GM19025 (cell line): ENCODE measurements at regions not wholly inside any gene's neighbourhood (a gene's known extent, or its start where the extent isn't known, plus 50 kb on each side); places are given as distances from the start of the nearest gene placed in this dataset.
"Not testable (repeated sequence)": the region's sequence is repeated elsewhere in the genome, so short reads cannot be mapped to it uniquely, and the experiment has no call there.

Experiments used
- ATAC-seq: cut with Tn5 transposase; IDR thresholded peaks from one replicate; pipeline ENCODE4 v1.9.1; 2021; ENCODE audit warnings: mild to moderate bottlenecking, low read depth, moderate library complexity; ENCODE audit not compliant: unreplicated experiment

- no peak for ATAC-seq
Measured at GRCh38 chr13:47892374-47892773, 108.7 kb downstream of the SUCLA2 start.

- no peak for ATAC-seq
Measured at GRCh38 chr13:47890146-47890814, 110.8 kb downstream of the SUCLA2 start.

GRCh38 chr13:47886314-47886713, 114.8 kb downstream of the SUCLA2 start:
- no peak for ATAC-seq

GRCh38 chr13:47875201-47875600, 125.9 kb downstream of the SUCLA2 start:
- no peak for ATAC-seq

DNA sequence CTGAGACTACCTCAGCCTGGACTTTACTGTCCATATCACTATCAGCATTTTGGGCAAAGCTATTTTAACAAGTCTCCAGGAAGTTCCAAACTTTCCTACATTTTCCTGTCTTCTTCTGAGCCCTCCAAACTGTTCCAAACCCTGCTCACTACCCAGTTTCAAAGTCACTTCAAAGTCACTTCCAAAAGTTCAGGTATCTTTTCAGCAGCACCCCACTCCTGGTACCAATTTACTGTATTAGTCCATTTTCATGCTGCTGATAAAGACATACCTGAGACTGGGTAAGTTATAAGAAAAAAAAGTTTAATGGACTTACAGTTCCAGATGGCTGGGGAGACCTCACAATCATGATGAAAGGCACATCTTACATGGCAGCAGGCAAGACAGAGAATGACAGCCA, 127.1 kb downstream of the SUCLA2 start:
- not testable (repeated sequence) for ATAC-seq

DNA sequence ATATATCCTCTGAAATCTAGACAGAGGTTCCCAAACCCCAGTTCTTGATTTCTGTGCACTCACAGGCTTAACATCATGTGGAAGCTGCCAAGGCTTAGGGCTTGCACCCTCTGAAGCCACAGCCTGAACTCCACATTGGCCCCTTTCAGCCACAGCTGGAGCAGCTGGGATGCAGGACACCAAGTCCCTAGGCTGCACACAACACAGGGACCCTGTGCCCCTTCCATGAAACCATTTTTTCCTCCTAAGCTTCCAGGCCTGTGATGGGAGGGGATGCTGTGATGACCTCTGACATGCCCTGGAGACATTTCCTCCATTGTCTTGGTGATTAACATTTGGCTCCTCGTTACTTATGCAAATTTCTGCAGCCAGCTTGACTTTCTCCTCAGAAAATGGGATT, 127.8 kb downstream of the SUCLA2 start:
- not testable (repeated sequence) for ATAC-seq

DNA sequence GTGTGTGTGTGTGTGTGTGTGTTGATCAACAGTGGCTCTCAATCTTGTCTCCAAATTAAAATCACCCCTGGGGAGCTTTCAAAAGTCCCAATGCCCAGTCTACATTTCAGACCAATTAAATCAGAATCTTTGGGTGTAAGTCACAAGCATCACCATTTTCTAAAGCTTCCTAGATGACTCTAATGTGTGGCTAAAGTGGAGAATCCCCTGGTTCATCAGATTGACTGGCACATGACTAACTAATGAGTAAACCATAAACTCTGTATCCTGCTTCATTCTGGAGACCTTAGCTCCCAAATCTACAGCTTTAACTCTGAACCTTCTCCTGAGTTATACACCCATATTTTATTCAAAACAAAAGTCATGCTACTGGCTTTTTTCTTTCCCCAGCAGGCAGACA, 131.3 kb downstream of the SUCLA2 start:
- no peak for ATAC-seq

DNA sequence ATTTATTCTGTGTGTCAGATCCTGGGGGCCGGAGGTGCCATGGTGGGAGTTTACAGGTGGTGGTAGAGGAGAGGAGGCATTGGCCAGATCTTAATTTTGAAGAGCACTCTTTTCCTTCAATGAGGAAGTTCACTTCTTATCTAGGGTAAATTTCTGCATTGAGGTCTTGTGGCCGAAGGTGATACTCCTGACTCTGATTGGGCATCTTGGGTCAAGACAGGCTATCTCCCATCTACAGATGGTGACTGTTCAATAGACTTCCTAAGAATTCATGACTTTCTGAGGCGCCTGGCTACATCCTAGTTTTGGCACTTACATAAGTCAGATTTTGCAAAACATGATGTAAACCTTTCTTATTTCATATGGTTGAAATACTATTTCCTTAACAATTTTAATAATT, 135.2 kb downstream of the SUCLA2 start:
- ATAC-seq = no peak

DNA sequence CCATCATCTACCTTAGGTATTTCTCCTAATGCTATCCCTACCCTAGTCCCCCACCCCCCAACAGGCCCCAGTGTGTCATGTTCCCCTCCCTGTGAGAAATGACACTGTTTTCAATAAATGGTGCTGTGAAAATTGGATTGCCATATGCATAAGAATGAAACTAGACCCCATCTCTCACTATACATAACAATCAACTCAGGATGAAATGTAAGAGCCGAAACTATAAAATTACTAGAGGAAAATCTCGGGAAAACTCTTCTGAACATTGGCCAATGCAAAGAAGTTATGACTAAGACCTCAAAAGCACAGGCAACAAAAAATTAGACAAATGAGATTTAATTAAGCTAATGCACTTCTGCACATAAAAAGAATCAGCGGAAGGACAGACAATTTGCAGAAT, 138.2 kb downstream of the SUCLA2 start:
- no peak for ATAC-seq

DNA sequence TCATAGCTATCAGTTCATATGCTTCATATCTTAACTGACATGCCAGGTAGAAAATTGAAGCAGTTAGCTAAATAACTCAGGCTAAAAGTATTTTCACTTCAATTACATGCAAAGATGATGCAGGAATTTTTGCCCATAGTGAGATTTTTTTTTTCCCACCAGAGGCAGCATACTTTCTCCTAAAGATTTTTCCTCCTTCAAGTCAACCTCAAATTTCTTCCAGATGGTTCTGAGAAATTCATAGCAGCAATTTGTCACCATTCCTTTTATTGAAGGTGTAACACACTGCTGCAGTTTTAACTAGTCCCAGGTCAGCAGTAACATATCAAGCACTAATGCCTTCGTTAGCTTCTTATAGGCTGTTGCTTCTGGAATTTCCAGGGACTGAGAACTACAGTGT, 141.9 kb downstream of the SUCLA2 start:
- no peak for ATAC-seq

GRCh38 chr13:47858042-47859025, 142.7 kb downstream of the SUCLA2 start:
- no peak for ATAC-seq

DNA sequence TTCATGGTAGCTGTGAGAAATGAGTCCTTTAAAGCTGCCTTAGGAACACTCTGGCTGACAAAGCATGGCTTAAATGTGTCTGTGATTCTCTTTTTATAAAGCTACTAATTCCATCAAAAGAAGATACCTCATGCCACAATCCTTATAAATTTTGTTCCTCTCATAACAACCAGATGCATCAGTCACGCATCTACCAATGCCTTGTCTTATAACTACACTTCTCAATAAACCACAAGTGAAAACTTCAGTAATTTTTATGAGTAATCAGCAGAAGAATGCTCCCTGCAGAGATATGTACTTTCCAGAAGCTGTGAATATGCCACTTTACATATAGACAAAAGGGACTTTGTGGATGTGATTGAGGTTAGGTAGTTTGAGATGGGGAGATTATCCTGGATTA, 147.8 kb downstream of the SUCLA2 start:
- no peak for ATAC-seq

- ATAC-seq = no peak
Measured at GRCh38 chr13:47846886-47847285, 154.2 kb downstream of the SUCLA2 start.

DNA sequence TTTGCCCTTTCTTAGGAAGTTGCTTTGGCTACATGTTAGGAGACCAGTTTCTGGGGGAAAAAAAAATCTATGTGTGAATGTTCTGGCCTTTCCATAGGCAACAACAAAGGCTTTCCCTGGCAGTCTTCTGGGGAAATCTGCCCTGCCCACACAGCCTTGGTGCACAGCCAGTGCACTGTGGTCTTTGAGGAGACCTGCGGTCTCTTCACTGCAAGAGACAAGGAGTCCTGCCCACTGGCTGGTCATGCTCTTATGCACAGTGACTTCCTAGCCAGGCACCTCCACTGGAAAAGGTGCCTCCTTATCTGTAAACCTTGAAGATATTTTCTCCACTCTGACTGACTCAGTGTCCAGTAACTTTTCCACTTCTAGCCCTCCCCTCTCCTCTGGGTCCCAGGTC, 155.1 kb downstream of the SUCLA2 start:
- ATAC-seq = no peak

DNA sequence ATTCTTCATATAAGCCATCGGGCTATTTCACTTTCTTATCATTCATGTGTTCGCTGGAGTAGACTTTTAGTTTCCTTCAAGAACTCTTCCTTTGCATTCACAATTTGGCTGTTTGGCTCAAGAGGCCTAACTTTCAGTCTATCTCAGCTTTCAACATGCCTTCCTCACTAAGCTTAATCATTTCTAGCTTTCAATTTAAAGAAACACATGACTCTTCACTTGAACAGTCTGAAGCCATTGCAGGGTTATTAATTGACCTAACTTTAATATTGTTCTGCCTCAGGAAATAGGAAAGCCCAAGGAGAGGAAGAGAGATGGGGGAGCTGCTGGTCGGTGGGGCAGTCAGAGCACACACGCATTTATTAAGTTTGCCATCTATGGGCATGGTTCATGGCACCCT, 158.1 kb downstream of the SUCLA2 start:
- ATAC-seq = peak; percentile 75

DNA sequence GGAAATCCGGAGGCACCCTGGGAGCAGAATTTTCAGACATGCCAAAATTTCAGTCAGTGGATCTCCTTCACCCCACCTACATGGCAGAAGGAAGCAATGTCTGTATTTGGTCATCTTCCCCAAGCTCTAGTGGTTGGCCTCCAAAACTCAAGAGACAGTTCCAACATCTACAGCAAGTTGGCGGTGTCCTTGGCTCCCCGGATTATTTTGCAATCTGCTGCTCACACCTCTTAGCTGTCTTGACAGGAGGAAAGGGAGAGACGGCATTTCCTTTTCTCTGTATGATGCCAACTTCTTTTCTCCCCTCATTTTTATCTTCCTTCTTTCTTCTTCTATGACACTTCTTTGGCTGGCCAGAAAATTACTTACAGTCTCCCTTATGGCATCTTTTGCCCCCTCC, 159.9 kb downstream of the SUCLA2 start:
- ATAC-seq = no peak

DNA sequence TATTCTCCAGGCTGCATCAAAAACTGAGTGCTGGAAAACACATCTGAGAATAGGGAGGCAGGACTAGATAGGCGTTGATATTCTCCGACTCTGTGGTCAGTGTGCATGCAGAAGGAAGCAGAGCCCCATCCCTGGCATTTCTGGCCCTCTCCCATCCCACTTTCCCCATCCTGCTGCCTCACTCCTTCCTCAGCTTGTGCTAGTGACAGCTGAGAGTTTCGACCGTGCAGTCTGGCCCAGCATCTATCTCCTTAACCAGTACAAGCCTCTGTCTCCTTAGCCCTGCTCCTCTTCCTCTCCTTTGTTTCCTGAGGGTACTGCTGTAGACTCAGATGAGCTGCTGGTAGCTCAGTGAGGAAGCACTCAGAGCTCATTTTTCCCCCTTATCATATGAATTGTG, 163.2 kb downstream of the SUCLA2 start:
- ATAC-seq = no peak

- no peak for ATAC-seq
Measured at GRCh38 chr13:47837104-47837880, 163.8 kb downstream of the SUCLA2 start.

DNA sequence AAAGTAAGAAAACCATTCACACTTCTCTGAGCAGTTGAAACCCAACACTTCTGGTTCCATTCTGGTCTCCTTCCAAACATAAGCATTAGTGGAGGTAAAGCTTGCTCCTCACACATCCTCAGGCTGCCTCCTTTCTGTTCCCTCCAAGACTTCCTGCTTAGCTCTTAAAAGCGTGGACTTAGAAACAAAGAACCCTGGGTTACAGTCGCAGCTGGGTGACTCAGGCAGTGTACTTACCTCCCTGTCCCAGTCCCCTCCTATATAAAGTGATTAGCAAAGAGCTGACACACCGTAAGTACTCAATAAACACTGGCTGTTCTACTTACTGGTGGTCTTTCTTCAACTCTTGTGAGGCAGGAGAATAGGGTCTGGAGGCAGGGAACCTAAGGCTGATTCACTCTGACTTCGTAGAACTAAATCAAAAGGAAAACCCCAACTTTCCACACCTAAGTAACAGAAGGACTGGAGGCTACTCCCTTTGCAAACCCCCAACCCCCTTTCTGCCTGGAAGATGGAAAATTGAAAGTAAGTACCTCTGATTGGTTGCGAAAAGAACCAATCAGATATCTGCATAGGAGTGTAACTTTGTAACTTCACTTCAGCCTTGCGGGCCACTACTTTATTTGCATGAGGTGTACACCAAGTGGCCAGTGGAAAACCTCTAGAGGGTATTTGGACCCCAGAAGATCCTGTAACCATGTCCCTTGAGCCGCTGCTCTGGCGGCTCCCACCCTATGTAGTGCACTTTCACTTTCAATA, 165.4 kb downstream of the SUCLA2 start:
- ATAC-seq = no peak

- ATAC-seq = no peak
Measured at GRCh38 chr13:47832458-47832972, 168.6 kb downstream of the SUCLA2 start.
